GM12878 (cell line): ENCODE measurements at regions not wholly inside any gene's neighbourhood (a gene's known extent, or its start where the extent isn't known, plus 50 kb on each side); places are given as distances from the start of the nearest gene placed in this dataset.

Experiments used
- ATF2 ChIP-seq: IDR thresholded peaks from 2 replicates; pipeline ENCODE4 v1.6.1; 2012; ENCODE audit warnings: low read length, inconsistent platforms
- ATF3 ChIP-seq: IDR thresholded peaks from 2 replicates; pipeline ENCODE4 v1.6.1; 2011; ENCODE audit warnings: low read depth, mild to moderate bottlenecking, low read length, moderate library complexity, borderline replicate concordance; ENCODE audit errors: extremely low read depth
- CHD1 ChIP-seq: IDR thresholded peaks from 2 replicates; pipeline ENCODE4 v1.6.1; 2012; ENCODE audit warnings: low read depth, low read length, improper control_type of control experiment
- CUX1 ChIP-seq: IDR thresholded peaks from 2 replicates; pipeline ENCODE4 v1.6.1; 2012; ENCODE audit warnings: improper control_type of control experiment, low read depth, low read length; ENCODE audit not compliant: insufficient replicate concordance
- DPF2 ChIP-seq: fragments of 450-650 bp; IDR thresholded peaks from 2 replicates; pipeline ENCODE4 v1.6.1; 2017; ENCODE audit warnings: mild to moderate bottlenecking
- E2F4 ChIP-seq: IDR thresholded peaks from 2 replicates; pipeline ENCODE4 v1.6.1; 2012; ENCODE audit warnings: low read depth, low read length, improper control_type of control experiment
- JUND ChIP-seq: IDR thresholded peaks from 2 replicates; pipeline ENCODE4 v1.6.1; 2012; ENCODE audit warnings: low read depth, mild to moderate bottlenecking, low read length, improper control_type of control experiment, moderate library complexity
- NRF1 ChIP-seq: conservative IDR thresholded peaks from 2 replicates; pipeline ENCODE4 v1.6.1; 2011; ENCODE audit warnings: mild to moderate bottlenecking, low read depth, low read length, improper control_type of control experiment
- PBX3 ChIP-seq: IDR thresholded peaks from 2 replicates; pipeline ENCODE4 v1.6.1; 2011; ENCODE audit warnings: mild to moderate bottlenecking, low read depth, low read length, moderate library complexity; ENCODE audit not compliant: insufficient replicate concordance
- TCF3 ChIP-seq: IDR thresholded peaks from 2 replicates; pipeline ENCODE4 v1.6.1; 2012; ENCODE audit warnings: low read depth, mild to moderate bottlenecking, low read length, borderline replicate concordance; ENCODE audit not compliant: insufficient read depth
- USF1 ChIP-seq: IDR thresholded peaks from 2 replicates; pipeline ENCODE4 v1.6.1; 2011; ENCODE audit warnings: borderline replicate concordance, low read depth, mild to moderate bottlenecking, moderate library complexity, mixed read lengths, low read length; ENCODE audit not compliant: insufficient read depth; ENCODE audit errors: extremely low read length
- USF2 ChIP-seq: IDR thresholded peaks from 2 replicates; pipeline ENCODE4 v1.6.1; 2011; ENCODE audit warnings: low read depth, low read length, improper control_type of control experiment, borderline replicate concordance

- TF ChIP-seq NRF1: no peak
- no peak for TF ChIP-seq DPF2
- no peak for TF ChIP-seq JUND
- TF ChIP-seq ATF3: no peak
- no peak for TF ChIP-seq E2F4
- no peak for TF ChIP-seq TCF3
- TF ChIP-seq CHD1: no peak
- no peak for TF ChIP-seq CUX1
- no peak for TF ChIP-seq USF2
- no peak for TF ChIP-seq PBX3
- TF ChIP-seq ATF2: no peak
- no peak for TF ChIP-seq USF1
Measured at GRCh38 chr2:56952871-56953270, 769.1 kb downstream of the CCDC85A start (continued).
